ENCODE measurements at regions not wholly inside any gene's neighbourhood (a gene's known extent, or its start where the extent isn't known, plus 50 kb on each side); places are given as distances from the start of the nearest gene placed in this dataset.

DNA sequence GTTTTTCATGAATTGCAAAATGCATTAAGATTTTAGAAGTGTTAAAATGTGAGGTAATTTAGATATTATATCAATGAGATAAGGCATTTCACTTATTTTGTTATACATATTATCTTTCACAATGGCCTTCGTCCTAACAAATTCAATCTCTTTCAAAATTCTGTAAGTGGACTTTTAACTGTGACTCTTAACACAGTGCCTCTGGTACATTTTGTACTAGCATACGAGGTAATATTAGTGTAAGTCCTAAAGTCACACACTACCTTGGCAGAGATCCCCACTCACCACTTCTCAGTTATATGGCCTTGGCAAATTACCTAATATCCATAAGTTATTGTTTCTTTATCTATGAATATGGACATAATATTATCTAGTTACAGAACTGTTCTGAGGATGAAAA is 101.3 kb upstream of the SLITRK6 start:
- TF ChIP-seq, protein P1, sequence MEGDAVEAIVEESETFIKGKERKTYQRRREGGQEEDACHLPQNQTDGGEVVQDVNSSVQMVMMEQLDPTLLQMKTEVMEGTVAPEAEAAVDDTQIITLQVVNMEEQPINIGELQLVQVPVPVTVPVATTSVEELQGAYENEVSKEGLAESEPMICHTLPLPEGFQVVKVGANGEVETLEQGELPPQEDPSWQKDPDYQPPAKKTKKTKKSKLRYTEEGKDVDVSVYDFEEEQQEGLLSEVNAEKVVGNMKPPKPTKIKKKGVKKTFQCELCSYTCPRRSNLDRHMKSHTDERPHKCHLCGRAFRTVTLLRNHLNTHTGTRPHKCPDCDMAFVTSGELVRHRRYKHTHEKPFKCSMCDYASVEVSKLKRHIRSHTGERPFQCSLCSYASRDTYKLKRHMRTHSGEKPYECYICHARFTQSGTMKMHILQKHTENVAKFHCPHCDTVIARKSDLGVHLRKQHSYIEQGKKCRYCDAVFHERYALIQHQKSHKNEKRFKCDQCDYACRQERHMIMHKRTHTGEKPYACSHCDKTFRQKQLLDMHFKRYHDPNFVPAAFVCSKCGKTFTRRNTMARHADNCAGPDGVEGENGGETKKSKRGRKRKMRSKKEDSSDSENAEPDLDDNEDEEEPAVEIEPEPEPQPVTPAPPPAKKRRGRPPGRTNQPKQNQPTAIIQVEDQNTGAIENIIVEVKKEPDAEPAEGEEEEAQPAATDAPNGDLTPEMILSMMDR (conservative IDR thresholded peaks at IDR 0.05), result no peak
- no peak for TF ChIP-seq EZH2 (IDR thresholded peaks at IDR 0.05; ENCODE audit: low read depth)

Data from PC-9 (cell line).